GM21576 (cell line): ENCODE measurements at regions not wholly inside any gene's neighbourhood (a gene's known extent, or its start where the extent isn't known, plus 50 kb on each side); places are given as distances from the start of the nearest gene placed in this dataset.
"Not testable (repeated sequence)": the region's sequence is repeated elsewhere in the genome, so short reads cannot be mapped to it uniquely, and the experiment has no call there.

ENCODE experiments used
- ATAC-seq: cut with Tn5 transposase; IDR thresholded peaks from one replicate; pipeline ENCODE4 v1.9.1; 2021; ENCODE audit warnings: mild to moderate bottlenecking, moderate library complexity; ENCODE audit not compliant: unreplicated experiment

DNA sequence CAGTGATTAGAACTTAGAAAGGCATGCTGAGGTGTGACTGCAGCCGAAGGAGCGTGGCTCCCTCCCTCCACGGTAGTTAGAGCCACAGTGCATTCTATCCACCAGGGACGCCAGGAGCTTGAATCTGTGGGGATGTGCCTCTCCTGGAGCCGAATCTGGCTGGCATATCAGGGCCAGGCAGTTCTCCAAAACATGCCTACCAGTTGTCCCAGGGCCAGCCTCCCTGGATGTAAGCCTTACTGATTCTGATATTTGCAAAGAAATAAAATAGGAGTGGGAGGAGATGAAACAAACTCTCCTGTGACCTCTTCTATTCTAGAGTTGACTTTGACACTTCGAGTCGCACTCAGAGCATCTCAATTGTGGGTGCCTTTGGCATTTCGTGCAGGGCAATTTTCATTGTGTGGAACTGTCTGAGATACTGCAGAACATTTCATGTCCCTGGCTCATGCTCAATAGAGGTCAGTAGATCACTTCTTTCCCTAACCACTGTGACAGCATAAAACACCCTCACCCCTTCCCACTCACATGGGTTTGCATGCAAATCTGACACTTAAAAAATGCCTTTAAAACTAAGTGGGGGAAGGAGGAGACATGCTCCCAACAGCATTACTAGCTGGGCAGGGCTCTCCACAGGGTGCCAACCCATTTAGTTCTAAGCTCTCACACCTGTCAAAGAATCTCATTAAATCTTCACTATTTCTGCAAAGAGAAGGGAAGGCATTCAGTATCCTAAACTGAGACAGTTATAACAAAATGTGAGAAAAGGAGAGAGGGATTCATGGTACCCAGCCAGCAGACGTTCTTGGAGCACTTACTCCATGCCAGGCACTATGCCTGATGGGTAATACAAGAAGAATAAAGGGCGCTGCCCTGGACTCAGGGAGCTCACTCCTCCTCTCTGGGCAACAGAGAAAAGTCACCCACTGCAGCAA, 378.9 kb downstream of the PREX1 start:
- ATAC-seq: no peak

DNA sequence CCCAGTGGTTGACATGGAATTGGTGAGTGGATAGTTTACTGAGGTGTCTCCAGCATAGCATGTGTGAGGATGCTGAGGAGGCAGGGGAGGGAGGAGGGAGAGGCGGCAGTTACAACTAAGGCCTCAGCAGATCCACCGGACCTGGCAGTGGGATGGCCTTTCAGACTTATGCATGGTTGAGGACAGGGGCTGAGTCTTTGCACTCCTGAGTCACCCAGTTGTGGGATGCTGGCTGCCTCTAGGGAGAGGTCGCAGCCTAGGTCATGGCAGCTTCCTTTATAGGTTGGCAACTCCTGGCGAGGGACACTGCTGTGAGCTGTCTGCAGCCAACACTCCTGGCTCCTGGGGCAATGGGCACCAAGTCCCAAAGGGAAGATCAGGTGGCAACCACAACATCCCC, 380.3 kb downstream of the PREX1 start:
- no peak for ATAC-seq

DNA sequence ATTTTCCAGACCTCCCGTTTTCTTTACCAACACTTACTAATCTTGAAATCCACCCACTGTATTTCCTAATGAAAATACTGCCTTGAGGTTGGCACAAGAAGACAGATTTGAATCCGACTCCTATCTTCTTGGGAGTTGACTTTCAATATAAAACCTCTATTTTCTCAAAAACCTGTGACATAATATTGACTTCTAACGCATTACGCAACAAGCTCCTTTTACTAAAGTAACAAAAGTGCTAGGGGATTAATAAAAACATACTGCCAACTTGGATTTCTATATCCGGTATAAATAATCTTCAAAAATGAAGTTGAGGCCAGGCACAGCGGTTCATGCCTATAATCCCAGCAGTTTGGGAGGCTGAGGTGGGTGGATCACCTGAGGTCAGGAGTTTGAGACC, 382.0 kb downstream of the PREX1 start:
- no peak for ATAC-seq

DNA sequence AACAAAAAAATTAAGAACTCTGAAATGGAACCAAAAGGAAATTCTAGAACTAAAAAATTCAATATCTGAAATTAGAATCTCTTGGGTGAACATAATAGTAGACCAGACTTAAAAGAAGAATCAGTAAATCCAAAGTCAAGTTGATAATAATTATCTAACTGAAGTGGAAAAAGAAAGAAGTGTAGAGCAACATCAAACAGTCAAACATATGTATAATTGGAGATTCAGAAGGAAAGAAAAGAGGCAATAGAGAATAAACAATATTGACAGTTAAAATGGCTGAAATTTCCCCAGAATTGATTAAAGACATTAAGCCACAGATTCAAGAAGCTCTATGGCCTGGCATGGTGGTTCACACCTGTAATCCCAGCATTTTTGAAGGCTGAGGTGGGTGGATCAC, 383.6 kb downstream of the PREX1 start:
- no peak for ATAC-seq

DNA sequence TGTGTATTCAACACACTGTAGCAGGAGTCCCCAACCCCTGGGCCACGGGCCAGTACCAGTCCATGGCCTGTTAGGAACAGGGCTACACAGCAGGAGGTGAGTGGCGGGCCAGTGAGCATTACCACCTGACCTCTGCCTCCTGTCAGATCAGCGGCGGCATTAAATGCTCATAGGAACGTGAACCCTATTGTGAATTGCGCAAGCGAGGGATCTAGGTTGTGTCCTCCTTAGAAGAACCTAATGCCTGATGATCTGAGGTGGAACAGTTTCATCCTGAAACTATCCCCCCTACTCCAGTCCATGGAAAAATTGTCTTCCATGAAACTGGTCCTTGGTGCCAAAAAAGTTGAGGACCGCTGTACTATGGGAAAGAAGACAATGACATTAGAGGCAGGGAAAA, 386.9 kb downstream of the PREX1 start:
- ATAC-seq: no peak

DNA sequence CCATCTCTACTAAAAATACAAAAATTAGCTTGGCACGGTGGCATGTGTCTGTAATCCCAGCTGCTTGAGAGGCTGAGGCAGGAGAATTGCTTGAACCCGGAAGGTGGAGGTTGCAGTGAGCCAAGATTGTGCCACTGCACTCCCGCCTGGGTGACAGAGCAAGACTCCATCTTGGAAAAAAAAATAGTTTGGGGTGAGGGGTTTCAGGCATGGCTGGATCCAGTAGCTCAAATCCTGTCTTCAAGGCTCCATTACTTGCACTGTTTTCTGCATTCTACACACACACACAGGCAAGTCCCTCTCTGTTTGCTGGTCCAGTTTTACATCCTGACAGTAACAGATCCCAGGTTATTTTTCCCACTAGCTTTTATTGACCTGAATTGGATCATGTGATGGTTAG, 387.5 kb downstream of the PREX1 start:
- ATAC-seq: not testable (repeated sequence)

DNA sequence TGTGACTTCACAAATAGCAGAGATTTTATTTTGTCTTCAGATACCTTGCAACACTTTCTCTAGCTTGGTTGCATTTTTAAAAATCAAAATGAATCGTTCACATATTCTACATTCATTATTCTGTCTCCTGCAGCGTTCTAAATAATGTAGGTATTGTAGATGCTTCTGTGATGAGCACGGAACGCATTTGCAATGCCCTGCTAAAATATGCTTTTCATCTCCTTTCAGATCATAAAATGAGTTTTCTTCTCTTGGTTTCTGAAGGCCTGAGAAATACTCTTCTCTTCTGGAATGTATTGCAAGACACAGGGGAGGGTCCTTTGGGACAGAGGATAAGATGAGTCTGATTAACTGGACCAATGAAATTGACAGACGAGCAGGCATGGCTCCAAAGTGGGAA, 390.7 kb downstream of the PREX1 start:
- ATAC-seq: no peak

DNA sequence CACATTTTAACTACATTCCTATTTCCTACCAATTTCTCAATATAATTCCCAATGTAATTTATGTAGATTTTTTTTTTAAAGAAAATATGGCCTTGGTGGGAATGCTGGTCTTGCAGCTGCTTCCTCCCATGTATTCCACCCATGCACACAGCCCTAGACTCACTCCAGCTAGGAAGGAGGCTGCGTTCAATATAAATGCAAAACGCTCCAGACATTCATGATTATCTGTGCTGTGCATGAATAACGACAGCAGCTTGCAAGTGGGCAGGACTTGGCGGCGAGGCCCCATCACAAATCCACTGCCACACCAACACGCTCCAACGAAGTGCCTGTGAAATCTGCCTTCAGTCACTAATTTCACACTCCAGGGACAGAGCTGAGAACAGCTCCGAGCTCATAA, 391.2 kb downstream of the PREX1 start:
- not testable (repeated sequence) for ATAC-seq

DNA sequence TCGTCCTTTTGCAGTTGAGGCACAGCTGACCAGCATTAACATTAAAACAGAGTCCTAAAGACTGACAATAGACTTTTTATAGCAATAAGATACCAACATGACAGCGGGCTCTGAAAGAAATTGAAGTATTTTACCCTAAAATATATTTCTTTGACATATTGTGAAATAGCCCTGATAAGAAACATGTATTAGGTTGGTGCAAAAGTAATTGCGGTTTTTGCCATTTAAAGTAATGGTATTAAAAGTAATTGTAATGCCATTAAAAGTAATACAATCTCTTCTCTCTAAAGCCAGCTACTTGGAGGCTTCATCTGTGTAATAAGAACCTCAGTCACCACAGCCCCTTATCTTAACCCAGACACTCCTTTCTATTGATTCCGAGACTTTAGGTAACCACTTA, 394.6 kb downstream of the PREX1 start:
- ATAC-seq: no peak

DNA sequence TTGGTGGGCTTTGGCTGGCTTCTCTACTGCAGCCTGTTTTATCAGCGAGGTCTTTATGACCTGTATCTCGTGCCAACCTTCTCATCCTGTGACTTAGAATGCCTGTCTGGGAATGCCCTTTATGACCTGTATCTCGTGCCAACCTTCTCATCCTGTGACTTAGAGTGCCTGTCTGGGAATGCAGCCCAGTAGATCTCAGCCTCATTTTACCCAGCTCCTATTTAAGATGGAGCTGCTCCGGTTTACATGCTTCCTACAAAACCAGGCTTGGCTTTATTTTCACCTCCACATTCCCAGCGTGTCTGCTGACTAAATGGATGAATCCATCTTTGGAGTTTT, 395.3 kb downstream of the PREX1 start:
- ATAC-seq: no peak

DNA sequence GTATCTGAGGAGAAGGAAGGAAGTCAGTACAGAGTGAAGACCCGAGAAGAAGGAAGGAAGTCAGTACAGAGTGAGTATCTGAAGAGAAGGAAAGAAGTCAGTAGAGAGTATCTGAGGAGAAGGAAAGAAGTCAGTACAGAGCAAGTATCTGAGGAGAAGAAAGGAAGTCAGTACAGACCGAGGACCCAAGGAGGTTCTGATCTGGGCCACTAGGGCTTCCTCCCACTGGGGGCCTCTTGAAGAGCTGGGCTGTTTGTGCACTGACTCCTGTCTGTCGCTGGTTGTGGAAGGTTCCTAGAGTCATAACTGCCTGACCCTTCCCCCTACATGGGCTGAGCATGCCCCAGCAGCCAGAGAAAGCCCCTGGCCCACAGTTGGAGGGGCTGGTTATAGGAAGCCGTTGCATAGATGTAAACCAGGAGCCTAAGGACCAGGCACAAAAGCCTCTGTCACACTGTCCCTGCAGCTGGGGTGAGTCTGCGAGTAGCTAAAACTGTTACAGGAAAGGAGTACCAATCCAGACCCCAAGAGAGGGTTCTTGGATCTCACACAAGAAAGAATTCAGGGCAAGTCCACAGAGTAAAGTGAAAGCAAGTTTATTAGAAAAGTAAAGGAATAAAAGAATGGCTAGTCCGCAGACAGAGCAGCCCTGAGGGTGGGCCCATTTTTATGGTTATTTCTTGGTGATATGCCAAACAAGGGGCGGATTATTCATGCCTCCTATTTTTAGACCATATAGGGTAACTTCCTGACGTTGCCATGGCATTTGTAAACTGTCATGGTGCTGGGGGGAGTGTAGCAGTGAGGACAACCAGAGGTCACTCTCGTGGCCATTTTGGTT, 395.9 kb downstream of the PREX1 start:
- ATAC-seq: no peak

DNA sequence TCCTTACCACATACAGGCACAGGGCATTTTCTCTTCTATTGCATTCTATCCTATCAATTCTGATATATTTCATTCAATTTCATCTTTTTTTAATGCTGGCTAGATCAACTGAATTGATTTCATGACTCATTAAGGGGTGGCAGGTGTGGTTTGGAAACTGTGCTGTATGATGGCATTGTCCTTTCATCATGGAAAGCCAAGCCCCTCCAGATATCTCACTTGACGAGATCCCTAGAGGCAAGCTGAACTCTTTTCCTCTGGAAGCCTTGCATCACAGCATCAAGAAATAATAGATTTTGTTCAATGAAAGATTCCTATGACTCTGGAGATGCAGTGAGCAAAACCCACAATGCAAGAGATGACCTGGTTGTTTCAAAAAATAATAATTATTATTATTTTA, 401.2 kb downstream of the PREX1 start:
- no peak for ATAC-seq

DNA sequence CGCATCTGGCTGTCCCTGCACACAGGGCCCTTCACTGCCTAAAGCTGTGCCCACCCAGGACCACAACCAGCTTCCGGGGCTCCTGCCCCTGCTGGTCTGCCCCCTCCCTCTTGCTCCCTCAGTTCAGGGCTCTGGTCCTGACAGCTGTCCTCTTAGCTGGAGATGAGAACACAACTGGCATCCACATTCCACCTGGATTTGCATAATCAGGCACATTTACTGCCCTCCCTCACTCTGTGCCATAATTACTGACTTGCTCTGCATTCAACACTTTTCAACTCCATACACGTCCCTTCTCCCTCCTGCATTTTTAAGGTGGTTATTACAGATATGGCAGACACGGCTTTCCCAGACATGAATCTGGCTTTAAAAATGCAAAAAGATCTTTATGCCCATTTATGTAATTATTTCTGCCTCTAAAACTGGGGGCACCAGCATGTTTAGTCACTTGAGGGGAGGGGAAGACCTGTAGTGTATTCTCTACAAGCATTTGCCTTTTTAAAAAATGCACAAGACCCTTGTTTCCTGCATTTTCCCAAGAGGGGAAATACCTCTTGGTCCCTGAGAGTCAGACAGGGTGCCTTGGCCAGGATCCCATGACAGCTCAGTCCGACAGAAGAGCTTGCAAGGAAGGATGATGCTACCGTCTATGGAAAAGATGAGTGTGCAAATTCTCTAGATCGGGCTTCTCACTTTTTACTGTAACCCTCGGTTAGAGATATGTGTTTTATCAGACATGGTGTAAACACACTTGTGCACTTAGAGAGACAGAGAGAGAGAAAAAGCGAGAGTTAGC, 401.8 kb downstream of the PREX1 start:
- no peak for ATAC-seq

DNA sequence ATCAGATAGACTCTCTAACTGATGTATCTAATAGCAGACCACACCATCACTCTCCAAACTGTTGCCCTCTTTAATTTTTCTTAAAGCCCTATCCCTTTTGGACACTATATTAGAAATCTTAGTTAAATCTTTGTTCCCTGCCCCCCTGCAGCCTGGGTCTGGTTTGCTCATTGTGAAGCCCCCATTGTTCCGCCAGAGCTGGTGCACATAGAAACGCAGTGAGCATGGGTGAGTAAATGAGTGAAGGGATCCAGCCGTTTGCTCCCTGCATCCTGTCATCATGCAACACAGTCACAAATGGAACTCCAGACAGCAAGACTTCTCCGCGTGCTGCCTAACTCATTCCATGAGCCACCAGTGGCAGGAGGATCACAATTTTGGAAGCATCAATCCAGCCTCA, 402.5 kb downstream of the PREX1 start:
- no peak for ATAC-seq

DNA sequence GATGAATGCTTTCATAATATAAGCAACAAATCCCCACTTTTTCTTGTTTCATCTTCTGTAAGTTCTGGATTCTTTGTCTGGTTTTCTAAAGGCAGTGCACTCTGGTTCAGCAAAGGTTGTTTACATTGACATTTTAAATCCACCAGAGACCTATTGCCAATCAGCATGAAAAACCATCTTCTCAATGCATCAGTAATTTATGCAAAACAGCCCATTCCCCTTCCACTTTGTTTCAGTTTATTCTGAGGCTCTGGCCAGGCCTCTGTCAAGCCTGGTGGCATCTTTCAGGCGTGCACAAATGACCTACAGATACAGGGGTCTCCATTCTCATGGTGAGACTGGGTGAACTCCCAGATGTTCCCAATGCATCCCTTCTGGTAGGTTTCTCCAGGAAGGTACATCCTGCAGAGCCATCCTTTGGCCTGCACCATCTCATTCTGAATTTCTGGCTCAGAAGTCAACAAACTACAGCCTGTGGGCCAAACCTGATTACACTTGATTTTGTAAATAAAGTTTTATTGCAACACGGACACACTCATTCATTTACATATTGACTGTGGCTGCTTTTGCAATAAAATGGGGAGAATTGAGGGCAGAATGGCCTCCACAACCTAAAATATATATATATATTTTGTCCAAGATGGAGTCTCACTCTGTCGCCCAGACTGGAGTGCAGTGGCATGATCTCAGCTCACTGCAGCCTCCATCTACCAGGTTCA, 405.4 kb downstream of the PREX1 start:
- no peak for ATAC-seq

DNA sequence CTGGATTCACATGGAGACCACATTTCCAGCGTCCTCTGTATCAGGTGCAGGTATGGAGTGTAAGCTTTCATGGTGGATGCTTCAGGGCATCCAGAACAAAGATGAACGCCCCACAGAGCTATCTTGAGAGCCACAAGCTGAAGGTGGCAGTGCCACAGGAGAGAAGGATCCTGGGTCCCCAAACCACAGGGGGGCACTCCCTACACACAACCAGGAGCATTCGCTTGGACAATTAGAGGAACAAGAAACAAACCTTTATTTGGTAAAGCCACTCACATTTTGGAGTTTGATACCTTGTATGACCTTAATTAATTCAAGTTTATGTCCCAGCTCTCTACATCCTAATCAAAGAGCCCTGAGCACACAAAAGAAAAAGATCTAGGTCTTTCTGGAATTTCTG, 406.3 kb downstream of the PREX1 start:
- no peak for ATAC-seq

DNA sequence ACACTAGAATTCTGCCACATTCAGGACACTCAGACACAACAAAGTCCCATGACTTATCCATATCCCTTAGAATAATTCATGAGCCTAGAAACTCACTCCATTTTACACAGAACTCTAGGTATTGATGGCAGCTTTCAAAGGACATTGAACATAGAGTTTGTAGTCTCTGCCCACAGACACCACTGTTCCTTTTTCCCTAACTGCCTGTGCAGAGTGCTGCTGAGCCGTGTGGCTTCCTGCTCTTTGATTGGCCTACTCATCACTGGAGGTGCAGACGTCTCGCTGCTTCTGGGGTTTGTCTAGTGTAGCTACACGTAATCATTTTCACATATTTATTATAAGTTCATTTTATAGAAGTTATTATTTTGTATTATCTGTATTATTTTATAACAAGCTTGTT, 407.6 kb downstream of the PREX1 start:
- no peak for ATAC-seq

DNA sequence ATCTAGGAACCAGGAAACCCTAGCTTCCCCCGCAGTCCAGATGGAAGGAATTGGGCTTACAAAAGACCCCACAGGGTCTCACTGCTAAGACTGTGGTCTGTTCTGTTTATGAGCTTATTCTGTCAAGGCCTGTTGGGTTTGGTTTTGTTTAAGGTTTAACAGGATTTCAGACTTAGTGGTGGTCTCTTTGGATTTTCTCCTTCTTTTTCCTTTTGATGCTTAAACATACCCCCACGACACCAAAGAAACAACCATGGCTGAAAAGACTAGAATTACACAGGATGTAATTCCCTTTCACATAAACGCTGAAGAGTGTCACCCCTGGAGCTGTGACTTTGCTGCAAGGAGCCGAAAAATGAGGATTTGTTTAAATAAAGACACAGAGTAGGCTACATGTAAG, 408.6 kb downstream of the PREX1 start:
- ATAC-seq: no peak

DNA sequence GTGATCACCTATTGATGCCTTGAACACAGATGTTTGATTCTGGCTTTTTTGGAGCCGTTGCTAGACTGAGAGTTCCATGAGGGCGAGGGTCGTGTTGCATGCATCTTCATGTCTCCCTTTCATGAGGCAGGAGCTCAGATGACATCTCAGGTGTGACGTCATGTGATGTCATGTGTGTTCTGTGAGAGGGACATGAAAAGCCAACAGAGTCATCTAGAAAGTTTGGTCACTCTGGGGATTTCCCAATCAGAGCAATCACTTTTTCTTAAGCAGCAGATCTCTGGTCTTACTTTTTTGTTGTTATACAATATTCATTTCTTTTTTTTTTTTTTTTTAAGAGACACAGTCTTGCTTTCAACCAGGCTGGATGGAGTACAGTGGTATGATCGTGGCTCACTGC, 411.8 kb downstream of the PREX1 start:
- no peak for ATAC-seq

DNA sequence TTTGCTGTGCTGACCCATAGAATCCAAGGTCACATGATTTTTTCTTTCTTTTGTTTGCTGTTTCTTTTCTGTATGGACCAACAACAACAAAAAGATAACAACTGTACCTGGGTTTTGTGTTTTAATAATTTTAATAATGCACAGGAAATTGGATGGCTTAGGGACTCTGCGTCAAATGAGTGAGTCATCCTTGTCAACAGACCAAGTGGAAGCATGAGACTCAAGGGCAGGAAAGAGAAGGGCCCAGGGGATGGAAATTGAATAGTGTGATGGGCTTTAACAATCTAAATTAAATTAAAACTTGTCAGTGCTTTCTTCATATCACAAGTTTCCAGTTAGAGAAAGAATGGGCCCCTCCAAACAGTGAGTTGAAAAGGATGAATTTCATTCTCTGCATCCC, 413.0 kb downstream of the PREX1 start:
- ATAC-seq: no peak
